GM21528 (cell line): ENCODE measurements at regions not wholly inside any gene's neighbourhood (a gene's known extent, or its start where the extent isn't known, plus 50 kb on each side); places are given as distances from the start of the nearest gene placed in this dataset.
"Not testable (repeated sequence)": the region's sequence is repeated elsewhere in the genome, so short reads cannot be mapped to it uniquely, and the experiment has no call there.

Experiments used
- ATAC-seq: cut with Tn5 transposase; IDR thresholded peaks from one replicate; pipeline ENCODE4 v1.9.1; 2021; ENCODE audit warnings: mild to moderate bottlenecking, moderate library complexity; ENCODE audit not compliant: unreplicated experiment, low FRiP score

DNA sequence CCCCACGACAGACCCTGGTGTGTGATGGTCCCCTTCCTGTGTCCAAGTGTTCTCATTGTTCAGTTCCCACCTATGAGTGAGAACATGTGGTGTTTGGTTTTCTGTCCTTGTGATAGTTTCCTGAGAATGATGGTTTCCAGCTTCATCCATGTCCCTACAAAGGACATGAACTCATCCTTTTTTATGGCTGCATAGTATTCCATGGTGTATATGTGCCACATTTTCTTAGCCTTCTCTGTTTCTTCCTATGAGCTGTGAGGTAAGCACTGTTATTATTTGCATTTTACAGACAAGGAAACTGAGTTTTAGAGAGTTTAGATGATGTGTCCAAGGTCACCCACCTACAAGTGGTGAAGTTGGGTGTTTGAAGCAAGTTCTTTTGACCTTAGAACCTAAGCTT lies 51.1 kb upstream of the BNC1 start:
- not testable (repeated sequence) for ATAC-seq

DNA sequence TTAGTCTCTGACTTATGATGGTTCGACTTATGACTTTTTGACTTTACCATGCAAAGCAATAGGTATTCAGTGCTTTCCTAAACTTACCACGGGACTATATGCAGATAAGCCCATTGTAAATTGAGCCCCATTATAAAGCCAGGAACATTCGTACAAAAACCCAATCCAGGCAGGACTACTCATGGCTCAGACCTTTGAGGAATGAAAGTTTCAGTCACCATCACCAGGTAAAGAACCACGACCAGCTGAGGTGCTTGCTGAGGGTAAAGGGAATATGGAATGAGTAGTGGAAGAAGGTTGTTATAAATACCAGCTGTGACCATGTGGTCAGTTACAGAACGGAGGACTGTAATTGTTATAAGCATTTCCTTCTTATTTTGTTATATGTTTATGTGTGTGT lies 54.9 kb upstream of the BNC1 start:
- ATAC-seq, result no peak

GRCh38 chr15:83340087-83340486 lies 55.6 kb upstream of the BNC1 start:
- no peak for ATAC-seq

- no peak for ATAC-seq
Observed at GRCh38 chr15:83346342-83346741, 61.9 kb upstream of the BNC1 start.

GRCh38 chr15:83352119-83352518 lies 67.7 kb upstream of the BNC1 start:
- ATAC-seq, result no peak

- no peak for ATAC-seq
Observed at GRCh38 chr15:83356501-83357399, 72.3 kb upstream of the BNC1 start.

DNA sequence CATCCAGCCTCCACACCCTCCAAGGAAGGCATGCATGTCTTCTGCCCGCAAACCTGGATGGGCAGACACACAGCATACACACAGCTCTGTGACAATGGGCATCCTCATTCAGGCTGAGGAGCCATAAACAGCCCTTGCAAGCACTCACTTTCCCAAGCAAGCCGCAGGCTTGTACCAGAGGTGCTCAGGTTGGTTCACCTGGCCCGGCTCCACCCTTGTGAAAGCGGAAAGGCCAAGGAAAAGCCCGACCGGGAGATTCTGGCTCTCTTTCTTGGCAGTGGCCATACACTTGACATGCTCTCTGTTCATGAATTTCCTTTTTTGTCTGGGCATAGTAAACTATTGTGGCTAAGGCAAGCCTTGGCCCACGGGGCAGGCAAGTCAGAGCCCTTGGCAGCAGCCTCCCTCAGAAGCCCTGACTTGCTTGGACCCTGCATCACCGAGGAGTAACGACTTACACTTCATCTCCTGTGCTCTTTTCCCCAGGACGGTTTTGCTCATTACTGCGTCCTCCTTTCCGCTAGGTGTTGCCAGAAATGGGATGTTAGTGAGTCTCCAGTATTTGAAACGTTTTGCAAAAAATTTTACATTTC lies 74.6 kb upstream of the BNC1 start:
- ATAC-seq, result no peak

- no peak for ATAC-seq
Observed at GRCh38 chr15:83362706-83363105, 78.2 kb upstream of the BNC1 start.

GRCh38 chr15:83364501-83364900 lies 80.0 kb upstream of the BNC1 start:
- no peak for ATAC-seq

DNA sequence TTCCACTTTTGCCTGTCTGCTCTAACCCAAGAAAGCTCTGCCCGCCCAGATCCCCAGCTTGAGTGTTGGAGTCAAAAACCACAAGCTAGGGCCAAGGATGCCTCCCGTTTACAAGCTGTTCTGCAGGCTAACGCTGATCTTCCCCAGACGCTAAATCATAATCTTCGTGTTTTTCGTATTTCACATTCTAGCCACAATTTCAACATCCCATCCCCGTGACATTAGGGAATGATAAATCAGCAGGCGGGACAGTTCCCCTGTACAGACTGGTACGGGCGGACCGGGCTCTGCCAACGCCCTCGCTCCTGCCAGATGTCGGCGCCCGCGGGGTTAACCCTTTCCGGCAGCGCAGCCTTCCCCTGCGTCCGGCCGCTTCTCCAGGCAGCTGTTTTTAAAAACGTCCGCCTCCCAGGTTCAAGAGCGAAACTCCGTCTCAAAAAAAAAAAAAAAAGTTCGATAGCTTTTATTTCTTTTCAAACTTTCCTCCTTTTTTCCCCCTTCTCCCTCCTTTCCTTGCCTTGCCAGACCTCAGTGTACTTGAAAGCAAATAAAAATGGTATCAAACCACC lies 81.0 kb upstream of the BNC1 start:
- ATAC-seq, result no peak

GRCh38 chr15:83372434-83372891 lies 74.7 kb upstream of the SH3GL3 start:
- no peak for ATAC-seq

DNA sequence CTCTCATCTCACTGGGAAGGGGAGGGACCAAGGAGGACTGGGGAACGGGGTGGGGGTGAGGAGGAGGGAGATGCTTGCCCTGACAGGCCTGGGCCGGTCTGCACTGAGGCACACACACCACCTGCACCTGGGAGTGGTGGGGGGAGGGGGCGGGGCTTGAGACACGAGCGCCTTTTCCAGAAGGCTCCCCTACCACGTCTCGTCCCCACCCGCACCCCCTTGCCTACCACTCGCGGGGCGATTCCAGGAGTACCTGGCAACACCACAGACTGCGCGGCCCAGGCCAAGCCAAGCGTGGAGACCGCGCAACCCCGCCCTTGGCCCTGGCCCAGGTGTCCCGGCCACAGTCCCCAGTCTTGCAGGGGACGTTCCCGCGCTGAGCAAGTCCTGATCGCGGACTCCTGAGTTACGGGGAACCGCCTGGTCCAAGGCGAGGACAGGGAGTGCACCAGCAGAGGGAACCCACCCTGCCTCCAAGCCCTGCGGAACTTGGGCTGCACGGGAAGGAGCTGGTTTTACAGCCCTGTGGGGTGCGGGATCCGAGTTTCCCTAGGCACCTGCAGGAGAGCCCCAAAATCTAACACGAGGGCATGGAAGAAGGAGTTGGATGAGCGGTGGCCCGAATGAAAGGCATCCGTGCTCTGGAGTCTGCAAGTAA lies 68.1 kb upstream of the SH3GL3 start:
- no peak for ATAC-seq

DNA sequence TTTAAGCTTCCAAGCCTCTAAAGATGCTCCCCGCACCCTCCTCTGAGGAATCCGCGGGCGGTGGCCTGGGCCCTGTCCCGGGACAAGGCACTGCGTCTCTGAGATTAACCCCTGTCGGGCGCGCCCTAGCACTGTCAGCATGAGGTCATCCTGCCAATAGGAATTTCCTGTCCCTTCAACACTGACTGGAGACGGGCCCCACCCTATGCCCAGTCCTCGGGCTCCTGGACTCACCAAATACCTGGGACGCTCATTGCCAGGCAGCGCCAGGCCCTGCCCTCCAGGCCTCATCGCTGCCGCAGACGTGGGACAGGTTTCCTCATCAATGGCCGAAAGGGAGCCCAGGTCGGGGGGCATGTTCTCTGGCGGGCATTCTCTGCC lies 67.6 kb upstream of the SH3GL3 start:
- ATAC-seq, result no peak

DNA sequence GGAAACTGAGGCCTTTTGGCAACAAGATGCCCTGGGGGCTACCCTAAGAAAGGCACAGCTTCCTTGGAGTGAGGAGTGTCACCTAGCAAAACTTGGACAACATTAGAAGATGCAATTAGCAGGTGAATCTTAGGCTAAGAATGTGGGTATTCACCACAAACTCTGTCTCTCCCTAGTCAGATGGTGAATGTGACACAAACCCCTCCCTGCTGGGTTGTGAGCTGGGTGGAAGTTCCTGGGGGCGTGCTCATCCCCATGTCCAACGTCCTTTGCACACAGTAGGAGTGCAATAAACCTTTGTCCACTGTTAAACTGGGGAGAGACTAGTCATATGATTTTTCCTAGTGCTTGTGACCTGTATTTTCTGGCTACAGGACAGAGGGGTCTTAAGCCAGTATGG lies 67.1 kb upstream of the SH3GL3 start:
- no peak for ATAC-seq

DNA sequence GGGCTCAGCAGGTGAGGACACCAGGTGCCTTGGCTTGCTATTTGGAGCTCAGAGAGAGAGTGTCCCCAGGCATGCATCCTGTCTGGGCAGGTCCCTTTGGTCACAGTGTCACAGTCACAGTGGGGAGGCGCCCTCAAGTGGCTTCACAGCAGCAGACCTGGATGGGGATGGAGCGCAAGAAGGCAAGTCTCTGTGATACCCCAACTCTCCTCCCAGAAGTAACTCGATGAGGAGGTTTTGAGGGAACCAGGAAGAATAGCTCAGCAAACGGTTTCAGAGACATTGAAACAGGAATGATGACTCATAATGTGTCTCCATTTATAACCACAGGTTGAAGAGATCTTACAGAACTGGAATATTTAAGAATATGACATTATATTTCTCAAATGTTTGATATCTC lies 66.5 kb upstream of the SH3GL3 start:
- peak; percentile 88 for ATAC-seq

DNA sequence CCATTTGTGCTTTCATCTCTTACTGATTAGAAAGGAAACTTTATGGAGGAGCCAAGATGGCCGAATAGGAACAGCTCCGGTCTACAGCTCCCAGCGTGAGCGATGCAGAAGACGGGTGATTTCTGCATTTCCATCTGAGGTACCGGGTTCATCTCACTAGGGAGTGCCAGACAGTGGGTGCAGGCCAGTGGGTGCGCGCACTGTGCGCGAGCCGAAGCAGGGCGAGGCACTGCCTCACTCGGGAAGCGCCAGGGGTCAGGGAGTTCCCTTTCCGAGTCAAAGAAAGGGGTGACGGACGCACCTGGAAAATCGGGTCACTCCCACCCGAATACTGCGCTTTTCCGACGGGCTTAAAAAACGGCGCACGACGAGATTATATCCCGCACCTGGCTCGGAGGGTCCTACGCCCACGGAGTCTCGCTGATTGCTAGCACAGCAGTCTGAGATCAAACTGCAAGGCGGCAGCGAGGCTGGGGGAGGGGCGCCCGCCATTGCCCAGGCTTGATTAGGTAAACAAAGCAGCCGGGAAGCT lies 63.5 kb upstream of the SH3GL3 start:
- ATAC-seq, result not testable (repeated sequence)

DNA sequence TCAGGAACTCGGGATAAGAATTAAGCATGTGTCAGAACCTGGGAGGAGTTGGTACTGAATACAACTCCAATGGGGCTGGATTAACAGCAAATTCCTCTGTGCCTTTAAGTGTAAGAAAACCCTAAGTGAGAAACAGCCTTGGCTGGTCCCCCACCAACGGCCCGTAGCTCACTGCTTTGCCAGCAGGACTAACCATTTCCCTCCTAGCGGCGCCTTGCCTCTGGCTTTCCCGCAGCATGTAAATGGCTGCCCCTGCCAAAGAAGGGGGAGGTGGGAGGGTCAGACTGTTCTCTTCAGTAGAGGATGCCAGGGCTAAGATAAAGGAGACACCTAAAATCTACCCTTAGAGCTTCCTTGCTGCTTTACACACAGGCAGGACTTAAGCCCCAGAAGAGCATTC lies 51.0 kb upstream of the SH3GL3 start:
- no peak for ATAC-seq
